NCI-H2107 treated with DMSO at 0.1 percent for 48 hours (cell line): ENCODE measurements at regions not wholly inside any gene's neighbourhood (a gene's known extent, or its start where the extent isn't known, plus 50 kb on each side); places are given as distances from the start of the nearest gene placed in this dataset.

Source experiments
- DNase-seq: peaks from one replicate; lab custom pipeline; 2025; ENCODE audit not compliant: unreplicated experiment; lab: John Stamatoyannopoulos, UW

- no peak for DNase-seq
These were observed 288.0 kb upstream of the ANKRD55 start for GRCh38 chr5:56520986-56521730.

GRCh38 chr5:56518820-56519219 is 285.7 kb upstream of the ANKRD55 start:
- no peak for DNase-seq

GRCh38 chr5:56517011-56517416 is 283.9 kb upstream of the ANKRD55 start:
- DNase-seq = no peak

GRCh38 chr5:56516441-56516840 is 283.3 kb upstream of the ANKRD55 start:
- no peak for DNase-seq

GRCh38 chr5:56516035-56516434 is 282.9 kb upstream of the ANKRD55 start:
- DNase-seq = no peak

- no peak for DNase-seq
These were observed 281.9 kb upstream of the ANKRD55 start for GRCh38 chr5:56515011-56515410.

GRCh38 chr5:56514245-56514644 is 281.1 kb upstream of the ANKRD55 start:
- no peak for DNase-seq

GRCh38 chr5:56513141-56513540 is 280.0 kb upstream of the ANKRD55 start:
- DNase-seq = no peak

- DNase-seq = no peak
These were observed 279.3 kb upstream of the ANKRD55 start for GRCh38 chr5:56512313-56512996.

- DNase-seq = no peak
These were observed 278.3 kb upstream of the ANKRD55 start for GRCh38 chr5:56511326-56511841.

GRCh38 chr5:56508249-56508648 is 275.1 kb upstream of the ANKRD55 start:
- no peak for DNase-seq

GRCh38 chr5:56507351-56507930 is 274.3 kb upstream of the ANKRD55 start:
- DNase-seq = peak; percentile 63

GRCh38 chr5:56506211-56506965 is 273.3 kb upstream of the ANKRD55 start:
- no peak for DNase-seq

- no peak for DNase-seq
These were observed 270.8 kb upstream of the ANKRD55 start for GRCh38 chr5:56503929-56504328.

- DNase-seq = no peak
These were observed 268.8 kb upstream of the ANKRD55 start for GRCh38 chr5:56501781-56502557.

GRCh38 chr5:56499901-56500300 is 266.8 kb upstream of the ANKRD55 start:
- no peak for DNase-seq

GRCh38 chr5:56499491-56499890 is 266.4 kb upstream of the ANKRD55 start:
- DNase-seq = no peak

GRCh38 chr5:56498759-56499395 is 265.7 kb upstream of the ANKRD55 start:
- DNase-seq = no peak

GRCh38 chr5:56496581-56497063 is 263.5 kb upstream of the ANKRD55 start:
- no peak for DNase-seq

GRCh38 chr5:56494300-56494731 is 261.2 kb upstream of the ANKRD55 start:
- DNase-seq = no peak
